GM20000 (cell line): ENCODE measurements at regions not wholly inside any gene's neighbourhood (a gene's known extent, or its start where the extent isn't known, plus 50 kb on each side); places are given as distances from the start of the nearest gene placed in this dataset.

ENCODE experiments used
- DNase-seq: peaks from one replicate; pipeline ENCODE4 v3.0.0; 2012; ENCODE audit warnings: low spot score
- CTCF ChIP-seq: IDR thresholded peaks from 2 replicates; pipeline ENCODE4 v1.5.1; 2012; ENCODE audit warnings: mild to moderate bottlenecking, control low read depth; ENCODE audit errors: extremely low read depth, missing control alignments

GRCh38 chr5:87184605-87185004, 83.1 kb upstream of the RASA1 start:
- TF ChIP-seq CTCF: no peak

GRCh38 chr5:87185838-87186237, 81.8 kb upstream of the RASA1 start:
- no peak for TF ChIP-seq CTCF
- no peak for DNase-seq

More at GRCh38 chr5:87184605-87185004, 83.1 kb upstream of the RASA1 start:
- DNase-seq: no peak

DNA sequence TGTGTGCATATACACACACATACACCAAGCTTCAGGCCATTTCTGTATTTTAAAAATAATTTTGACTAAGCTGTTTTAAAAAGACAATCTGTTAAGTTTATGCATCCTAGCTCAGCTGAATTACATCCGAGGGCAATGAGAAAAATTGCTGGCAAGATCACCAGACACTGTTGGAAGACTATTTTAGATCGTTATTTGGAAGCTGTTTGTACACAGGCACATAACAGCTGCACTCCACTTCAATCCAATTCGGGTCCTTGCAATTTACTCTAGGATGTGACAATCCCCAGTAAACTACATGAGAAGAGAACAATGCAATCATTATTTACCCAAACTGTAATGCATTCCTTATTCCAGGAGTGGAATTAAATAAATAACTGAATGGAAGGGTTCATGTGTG, 79.3 kb upstream of the RASA1 start:
- TF ChIP-seq CTCF: no peak
- DNase-seq: no peak

GRCh38 chr5:87190041-87190440, 77.6 kb upstream of the RASA1 start:
- no peak for TF ChIP-seq CTCF
- DNase-seq: no peak

- DNase-seq: peak; percentile 19
- no peak for TF ChIP-seq CTCF
Measured at GRCh38 chr5:87190687-87191086, 77.0 kb upstream of the RASA1 start.

- no peak for DNase-seq
Measured at GRCh38 chr5:87191645-87192044, 76.0 kb upstream of the RASA1 start.

GRCh38 chr5:87195104-87195591, 72.5 kb upstream of the RASA1 start:
- DNase-seq: peak; percentile 49
- TF ChIP-seq CTCF: no peak

More at GRCh38 chr5:87191645-87192044, 76.0 kb upstream of the RASA1 start:
- no peak for TF ChIP-seq CTCF
